GM18868 (cell line): ENCODE measurements at regions not wholly inside any gene's neighbourhood (a gene's known extent, or its start where the extent isn't known, plus 50 kb on each side); places are given as distances from the start of the nearest gene placed in this dataset.
"Not testable (repeated sequence)": the region's sequence is repeated elsewhere in the genome, so short reads cannot be mapped to it uniquely, and the experiment has no call there.

Source experiments
- ATAC-seq: cut with Tn5 transposase; IDR thresholded peaks from one replicate; pipeline ENCODE4 v1.9.1; 2021; ENCODE audit warnings: mild to moderate bottlenecking, moderate library complexity; ENCODE audit not compliant: unreplicated experiment

DNA sequence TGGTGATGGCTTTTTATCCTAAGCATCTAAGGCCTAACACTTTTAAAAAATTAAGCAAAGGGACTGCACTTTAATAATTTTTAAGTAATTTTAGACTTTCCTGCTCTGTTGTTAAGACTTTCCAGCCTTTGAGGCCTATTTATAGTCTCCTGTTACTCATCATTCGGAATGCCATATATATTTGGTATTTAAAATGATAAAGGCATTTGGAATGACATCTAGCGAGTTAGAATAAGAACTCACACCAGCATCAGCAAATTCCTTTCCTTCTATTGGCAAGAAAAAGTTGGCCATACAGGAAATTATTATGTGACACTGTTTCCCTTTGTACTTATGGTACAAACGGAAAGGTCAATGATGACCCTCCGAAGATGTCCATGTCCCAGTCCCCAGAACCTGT is 88.1 kb upstream of the STMND1 start:
- ATAC-seq = no peak

GRCh38 chr6:17012421-17013225 is 89.2 kb upstream of the STMND1 start:
- no peak for ATAC-seq

- no peak for ATAC-seq
These were observed 89.9 kb upstream of the STMND1 start for GRCh38 chr6:17011985-17012384.

DNA sequence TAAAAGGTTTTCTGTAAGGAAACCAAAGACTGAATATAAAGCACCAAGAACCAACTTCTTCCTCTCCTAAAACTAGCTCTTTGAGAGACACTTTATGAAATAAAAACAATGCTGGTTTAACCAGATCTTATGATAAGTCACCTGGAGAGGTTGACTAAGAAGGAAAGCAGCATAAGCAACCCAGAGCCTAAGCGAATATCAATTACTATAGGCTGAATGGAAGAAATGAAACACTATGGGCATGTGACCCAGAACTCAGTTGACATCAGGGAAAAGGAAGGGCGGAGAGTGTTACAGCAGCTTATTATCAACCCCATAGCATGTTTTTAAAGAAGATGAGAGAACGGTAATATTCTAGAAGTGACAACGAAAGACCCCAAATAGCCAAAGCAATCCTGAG is 94.1 kb upstream of the STMND1 start:
- no peak for ATAC-seq

GRCh38 chr6:17006543-17006942 is 95.3 kb upstream of the STMND1 start:
- ATAC-seq = no peak

- no peak for ATAC-seq
These were observed 97.6 kb upstream of the STMND1 start for GRCh38 chr6:17004269-17004668.

DNA sequence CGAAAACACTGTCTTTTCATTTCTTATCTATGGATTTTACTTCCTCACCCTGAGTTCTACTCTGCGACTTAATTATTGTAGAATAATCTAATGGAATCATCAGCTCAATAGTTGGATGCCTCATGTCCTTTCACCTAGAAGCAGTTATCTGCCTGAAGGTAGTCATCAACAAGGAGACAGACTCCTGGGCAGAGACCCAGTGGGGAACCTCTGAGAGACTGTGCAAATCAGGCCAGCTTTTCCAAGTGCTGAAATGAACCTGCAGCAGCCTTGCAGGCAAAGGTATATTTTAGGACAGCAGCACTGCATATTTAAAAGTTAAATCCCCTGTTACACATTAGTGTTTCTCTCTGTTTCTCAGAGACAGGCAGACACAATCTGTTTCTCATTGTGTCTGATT is 99.7 kb upstream of the STMND1 start:
- ATAC-seq = no peak

GRCh38 chr6:17001188-17001587 is 100.7 kb upstream of the STMND1 start:
- ATAC-seq = no peak

DNA sequence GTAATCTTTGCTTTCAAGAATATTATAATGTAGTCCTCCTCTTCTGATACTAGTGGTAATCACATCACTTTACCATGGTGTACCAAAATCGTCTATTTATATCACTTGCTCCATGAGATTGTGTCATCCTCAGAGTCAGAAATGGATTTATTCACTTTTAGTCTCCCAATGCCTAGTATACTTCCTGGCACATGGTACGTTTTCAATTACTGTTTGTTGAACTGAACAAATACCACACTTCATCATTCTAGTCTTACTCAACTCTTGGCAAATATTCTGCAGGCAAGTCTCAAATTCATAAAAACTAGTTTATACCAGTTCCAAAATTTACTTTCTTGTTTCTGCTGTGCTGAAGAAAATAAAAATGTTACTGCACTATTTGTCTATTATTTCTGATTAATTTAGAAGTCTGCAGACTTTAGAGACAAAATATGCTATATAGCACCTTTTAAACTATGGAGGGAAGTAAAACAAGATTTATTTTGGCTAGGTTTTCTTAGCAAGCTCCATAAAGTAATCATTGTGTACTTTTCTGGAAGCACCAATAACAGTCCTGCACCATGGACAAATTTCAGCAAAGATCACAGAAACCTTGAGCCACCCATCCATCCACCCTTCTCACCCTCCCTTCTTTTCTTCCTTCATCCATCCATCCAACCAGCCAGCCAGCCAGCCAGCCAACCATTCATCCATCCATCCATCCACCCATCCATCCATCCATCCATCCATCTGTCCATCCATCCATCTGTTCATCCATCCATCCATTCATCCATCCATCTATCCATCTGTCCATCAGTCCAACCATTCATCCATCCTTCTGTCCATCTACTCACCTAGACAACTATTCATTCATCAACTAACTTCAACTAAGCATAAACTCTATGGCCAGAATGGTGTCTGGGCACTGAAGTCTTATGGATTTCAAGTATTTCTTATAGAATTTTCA is 102.1 kb upstream of the STMND1 start:
- no peak for ATAC-seq

DNA sequence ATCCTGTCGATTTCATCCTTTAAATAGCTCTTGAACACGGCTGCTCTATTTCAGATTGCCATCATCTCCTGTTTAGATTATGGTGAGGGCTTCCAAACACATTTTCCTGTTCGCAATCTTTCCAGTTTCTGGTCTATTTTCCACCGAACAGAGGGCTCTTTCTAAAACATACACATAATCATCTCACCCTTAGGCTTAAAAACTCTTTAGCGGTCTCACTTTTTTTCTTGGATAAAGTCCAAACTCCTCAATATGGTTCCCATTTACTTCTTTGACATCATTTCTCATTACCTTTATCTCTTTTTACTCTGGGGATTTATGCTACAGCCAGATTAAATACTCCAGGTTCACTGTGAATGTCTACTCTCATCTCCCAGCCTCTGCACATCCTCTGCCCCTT is 103.4 kb upstream of the STMND1 start:
- no peak for ATAC-seq

- ATAC-seq = no peak
These were observed 106.2 kb upstream of the STMND1 start for GRCh38 chr6:16995511-16996250.

DNA sequence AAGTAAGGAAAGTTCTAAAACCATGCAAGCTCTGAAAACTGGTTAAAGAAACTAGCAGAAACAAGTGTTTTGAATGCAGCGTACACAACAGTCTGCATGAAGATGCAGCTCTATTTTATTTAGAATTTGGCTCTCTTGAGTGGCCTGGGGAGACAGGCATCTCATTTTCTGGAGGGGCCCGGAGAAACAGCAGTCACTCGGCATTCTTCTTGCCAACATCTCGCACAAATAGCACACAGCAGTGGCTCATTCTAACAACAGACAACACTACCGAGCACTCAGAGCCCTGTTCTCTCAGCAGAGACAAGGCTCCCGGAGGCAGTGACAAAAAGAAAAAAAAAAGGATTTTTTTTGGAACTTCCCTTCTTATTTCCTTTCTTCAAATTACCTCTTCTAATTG is 108.5 kb upstream of the STMND1 start:
- ATAC-seq = no peak

- ATAC-seq = no peak
These were observed 109.7 kb upstream of the STMND1 start for GRCh38 chr6:16991981-16992629.

DNA sequence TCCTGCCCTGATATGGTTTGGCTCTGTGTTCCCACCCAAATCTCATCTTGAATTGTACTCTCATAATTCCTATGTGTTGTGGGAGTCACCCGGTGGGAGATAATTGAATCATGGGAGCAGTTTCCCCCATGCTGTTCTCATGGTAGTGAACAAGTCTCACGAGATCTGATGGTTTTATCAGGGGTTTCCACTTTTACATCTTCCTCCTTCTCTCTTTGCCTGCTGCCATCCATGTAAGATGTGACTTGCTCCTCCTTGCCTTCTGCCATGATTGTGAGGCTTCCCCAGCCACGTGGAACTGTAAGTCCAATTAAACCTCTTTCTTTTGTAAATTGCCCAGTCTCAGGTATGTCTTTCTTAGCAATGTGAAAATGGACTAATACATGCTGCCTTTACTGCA is 111.9 kb upstream of the STMND1 start:
- ATAC-seq = not testable (repeated sequence)

GRCh38 chr6:16989382-16989781 is 112.5 kb upstream of the STMND1 start:
- no peak for ATAC-seq

DNA sequence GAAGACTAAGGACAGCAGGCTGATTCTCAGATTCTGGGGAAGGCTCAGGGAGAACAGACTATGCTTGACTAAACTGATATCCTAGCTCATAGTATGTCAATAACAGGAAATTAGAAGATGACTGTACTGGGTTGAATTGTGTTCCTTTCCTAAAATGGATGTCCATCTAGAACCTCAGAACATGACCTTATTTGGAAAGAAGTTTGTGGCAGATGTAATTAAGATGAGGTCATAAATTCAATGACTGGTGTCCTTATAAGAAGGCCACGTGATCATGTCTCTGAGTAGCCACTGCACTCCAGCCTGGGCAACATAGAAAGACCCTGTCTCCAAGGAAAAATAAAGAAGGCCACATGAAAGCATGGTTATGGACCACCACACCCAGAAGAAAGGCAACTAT is 113.9 kb upstream of the STMND1 start:
- no peak for ATAC-seq

- ATAC-seq = no peak
These were observed 116.2 kb upstream of the STMND1 start for GRCh38 chr6:16985513-16986284.

DNA sequence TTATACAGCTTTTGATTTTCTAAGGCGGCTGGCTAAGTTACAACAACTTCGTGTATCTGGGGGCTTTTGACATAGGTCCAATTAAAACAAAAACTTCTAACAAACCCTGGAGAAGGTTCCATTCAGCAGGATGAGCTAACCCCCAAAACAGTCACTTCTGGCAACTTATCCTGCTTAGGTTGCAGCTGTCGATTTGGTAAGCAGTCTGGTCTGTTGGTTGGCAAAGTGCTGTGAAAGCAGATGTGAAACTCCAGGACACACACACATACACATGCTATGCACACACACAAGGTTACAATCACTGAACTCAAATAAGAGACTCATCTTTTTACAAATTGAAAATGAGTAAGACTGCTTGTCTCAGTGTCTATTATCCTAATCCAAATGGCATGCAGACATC is 119.0 kb upstream of the STMND1 start:
- peak; percentile 96 for ATAC-seq

DNA sequence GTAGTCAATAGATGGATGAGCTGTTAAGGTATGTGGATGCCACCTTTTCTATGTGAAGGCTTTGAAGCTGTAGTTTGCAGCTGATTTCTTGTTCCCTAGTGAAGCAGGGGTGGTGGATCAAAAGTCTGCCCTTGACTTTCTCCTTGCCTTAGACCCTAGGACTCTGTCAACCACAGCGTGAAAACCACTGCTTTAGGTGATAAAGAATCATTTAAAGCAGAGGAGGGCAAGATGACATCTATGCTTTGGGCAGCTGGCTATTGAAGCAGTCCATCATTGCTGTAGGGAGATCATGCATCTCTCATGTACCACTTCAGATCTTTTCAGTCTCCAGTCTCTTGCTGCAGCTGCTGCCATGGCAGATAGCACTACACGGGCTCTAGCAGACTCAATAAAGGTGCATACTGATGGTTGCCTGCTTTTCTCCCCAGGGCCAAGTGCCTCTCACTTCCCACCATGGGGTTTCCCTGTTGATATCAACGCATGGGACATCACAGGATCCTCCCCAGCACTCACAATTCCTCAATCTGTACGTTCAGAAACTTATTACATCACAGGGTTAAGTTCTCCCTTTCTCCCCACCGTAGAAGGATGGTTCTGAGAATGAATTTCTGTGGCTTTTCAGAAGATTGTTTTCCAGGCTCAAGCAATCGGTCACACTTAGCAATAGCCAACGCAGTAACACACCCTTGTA is 122.0 kb upstream of the STMND1 start:
- no peak for ATAC-seq
